ENCODE measurements at regions not wholly inside any gene's neighbourhood (a gene's known extent, or its start where the extent isn't known, plus 50 kb on each side); places are given as distances from the start of the nearest gene placed in this dataset.

- no peak for TF ChIP-seq CTCF (IDR thresholded peaks at IDR 0.05)
- no peak for TF ChIP-seq POLR2A (IDR thresholded peaks at IDR 0.05)
- TF ChIP-seq POLR2AphosphoS5 (IDR thresholded peaks at IDR 0.05; ENCODE audit: insufficient read depth in 1 of 2, low read depth in 1 of 2), result no peak
Observed at GRCh38 chr13:88136098-88136790, 465.1 kb downstream of the SLITRK5 start.

All from vagina (tissue), 2 donors.